ENCODE measurements at regions not wholly inside any gene's neighbourhood (a gene's known extent, or its start where the extent isn't known, plus 50 kb on each side); places are given as distances from the start of the nearest gene placed in this dataset.
"Not testable (repeated sequence)": the region's sequence is repeated elsewhere in the genome, so short reads cannot be mapped to it uniquely, and the experiment has no call there.

DNA sequence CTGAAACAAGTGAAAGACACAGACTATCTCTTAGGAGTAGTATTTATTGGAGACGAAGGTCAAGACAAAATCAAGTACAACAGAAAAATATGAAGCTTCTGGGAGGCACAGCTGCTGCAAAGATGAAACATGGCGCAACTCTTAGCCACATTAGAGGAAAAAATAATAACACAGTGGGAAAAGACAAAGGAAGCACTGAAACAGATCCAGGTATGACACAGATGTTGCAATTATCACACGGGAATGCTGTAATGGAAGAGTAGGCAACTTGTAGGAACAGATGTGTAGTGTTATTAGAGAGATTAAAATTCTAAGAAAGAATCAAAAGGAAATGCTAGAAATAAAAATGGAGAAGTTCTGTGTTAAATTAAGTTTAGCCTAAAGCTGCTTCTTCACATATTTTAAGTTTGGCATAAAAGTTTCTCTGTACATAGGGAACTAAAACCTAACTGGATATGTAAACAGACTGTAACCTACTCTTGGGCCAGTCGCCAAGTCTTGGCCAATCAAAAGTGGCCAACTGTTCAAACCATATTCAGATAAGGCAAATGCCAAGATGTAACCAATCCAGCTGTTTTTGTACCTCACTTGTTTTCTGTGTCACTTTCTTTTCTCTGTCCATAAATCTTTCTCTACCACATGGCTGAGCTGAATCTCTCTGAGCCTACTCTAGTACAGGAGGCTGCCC is 1132.0 kb upstream of the LRRTM3 start:
- DNase-seq (ENCODE audit: low read depth) = no peak
- no peak overlapping the region for H3K4me3 ChIP-seq (ENCODE audit: low read depth, low read length)
- no peak for TF ChIP-seq CTCF (conservative IDR thresholded peaks at IDR 0.05; ENCODE audit: low read depth, low read length)

DNA sequence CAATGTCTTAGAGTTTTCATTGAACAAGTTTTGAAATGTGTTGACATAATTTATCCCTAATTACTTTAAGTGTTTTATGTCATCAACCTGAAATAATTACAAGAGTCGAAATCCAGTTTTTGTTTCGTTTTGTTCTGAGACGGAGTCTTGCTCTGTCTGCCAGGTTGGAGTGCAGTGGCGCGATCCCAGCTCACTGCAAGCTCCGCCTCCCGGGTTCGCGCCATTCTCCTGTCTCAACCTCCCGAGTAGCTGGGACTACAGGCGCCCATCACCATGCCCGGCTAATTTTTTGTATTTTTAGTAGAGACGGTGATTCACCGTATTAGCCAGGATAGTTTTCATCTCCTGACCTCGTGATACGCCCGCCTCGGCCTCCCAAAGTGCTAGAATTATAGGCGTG is 1131.0 kb upstream of the LRRTM3 start:
- H3K4me3 ChIP-seq (ENCODE audit: low read depth, low read length); DNase-seq (ENCODE audit: low read depth): not testable (repeated sequence)

GRCh38 chr10:65796472-65796871 is 1129.4 kb upstream of the LRRTM3 start:
- no peak overlapping the region for H3K4me3 ChIP-seq (ENCODE audit: low read depth, low read length)
- no peak for DNase-seq (ENCODE audit: low read depth)
- TF ChIP-seq CTCF (conservative IDR thresholded peaks at IDR 0.05; ENCODE audit: low read depth, low read length) = no peak

- DNase-seq (ENCODE audit: low read depth) = no peak
- TF ChIP-seq CTCF (conservative IDR thresholded peaks at IDR 0.05; ENCODE audit: low read depth, low read length) = no peak
- no peak overlapping the region for H3K4me3 ChIP-seq (ENCODE audit: low read depth, low read length)
Measured at GRCh38 chr10:65798133-65798532, 1127.7 kb upstream of the LRRTM3 start.

- TF ChIP-seq CTCF (conservative IDR thresholded peaks at IDR 0.05; ENCODE audit: low read depth, low read length) = no peak
- DNase-seq (ENCODE audit: low read depth) = no peak
- no peak overlapping the region for H3K4me3 ChIP-seq (ENCODE audit: low read depth, low read length)
Measured at GRCh38 chr10:65802391-65802790, 1123.4 kb upstream of the LRRTM3 start.

GRCh38 chr10:65805511-65805910 is 1120.3 kb upstream of the LRRTM3 start:
- H3K4me3 ChIP-seq (ENCODE audit: low read depth, low read length) = no peak overlapping the region
- TF ChIP-seq CTCF (conservative IDR thresholded peaks at IDR 0.05; ENCODE audit: low read depth, low read length) = no peak
- DNase-seq (ENCODE audit: low read depth) = no peak

DNA sequence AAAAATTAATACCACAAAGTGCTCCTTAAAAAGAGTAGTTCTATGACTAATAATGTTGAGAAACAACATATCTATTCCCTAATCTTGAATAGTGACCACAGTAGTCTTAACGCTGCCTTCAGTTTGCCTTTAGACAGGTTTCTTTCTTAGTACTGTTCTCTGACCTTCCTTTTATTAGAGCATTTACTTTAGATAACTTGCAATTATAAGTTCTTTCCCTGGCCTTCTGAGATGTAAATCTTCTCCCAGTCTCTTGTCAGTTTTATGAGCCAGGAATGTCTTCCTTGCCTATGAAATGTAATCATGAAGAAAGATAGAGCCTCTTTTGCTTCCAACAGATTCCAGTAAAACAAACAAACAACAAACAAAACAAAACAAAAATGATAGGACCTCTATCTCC is 1119.8 kb upstream of the LRRTM3 start:
- TF ChIP-seq CTCF (conservative IDR thresholded peaks at IDR 0.05; ENCODE audit: low read depth, low read length) = no peak
- no peak for DNase-seq (ENCODE audit: low read depth)
- H3K4me3 ChIP-seq (ENCODE audit: low read depth, low read length) = no peak overlapping the region

Measured in choroid plexus epithelial cell (primary cell).